ENCODE measurements at regions not wholly inside any gene's neighbourhood (a gene's known extent, or its start where the extent isn't known, plus 50 kb on each side); places are given as distances from the start of the nearest gene placed in this dataset.

- TF ChIP-seq CTCF (IDR thresholded peaks at IDR 0.05): no peak
Observed at GRCh38 chr6:113292646-113293422, 564.3 kb upstream of the MARCKS start.

- TF ChIP-seq CTCF (IDR thresholded peaks at IDR 0.05): no peak
Observed at GRCh38 chr6:113293423-113293740, 563.8 kb upstream of the MARCKS start.

GRCh38 chr6:113299531-113299930, 557.6 kb upstream of the MARCKS start:
- no peak for TF ChIP-seq CTCF (IDR thresholded peaks at IDR 0.05)

- no peak for TF ChIP-seq CTCF (IDR thresholded peaks at IDR 0.05)
Observed at GRCh38 chr6:113301651-113302050, 555.5 kb upstream of the MARCKS start.

- TF ChIP-seq CTCF (IDR thresholded peaks at IDR 0.05): no peak
Observed at GRCh38 chr6:113304116-113304515, 553.0 kb upstream of the MARCKS start.

GRCh38 chr6:113306552-113307145, 550.5 kb upstream of the MARCKS start:
- peak; percentile 83 for TF ChIP-seq CTCF (IDR thresholded peaks at IDR 0.05)

GRCh38 chr6:113308266-113308665, 548.9 kb upstream of the MARCKS start:
- no peak for TF ChIP-seq CTCF (IDR thresholded peaks at IDR 0.05)
